HCT116 (cell line): ENCODE measurements at regions not wholly inside any gene's neighbourhood (a gene's known extent, or its start where the extent isn't known, plus 50 kb on each side); places are given as distances from the start of the nearest gene placed in this dataset.
"Not testable (repeated sequence)": the region's sequence is repeated elsewhere in the genome, so short reads cannot be mapped to it uniquely, and the experiment has no call there.

Source experiments
- ATAC-seq: fragments of 200-7000 bp; cut with Tn5 transposase; 2 replicates; pipeline ENCODE4 v1.9.1; 2020; ENCODE audit warnings: mild to moderate bottlenecking, moderate library complexity
- BruUV-seq: library from RNA; stranded (reverse); fragments of 400-500 nt; replicated peaks from 2 replicates; lab custom pipeline; 2021; lab: Mats Ljungman, UMichigan
- CTCF ChIA-PET: fragments of 300-600 bp; sonication (Branson Sonifier 250); formaldehyde crosslinking; loops from one replicate; lab custom pipeline; 2021; ENCODE audit warnings: antibody characterized with exemption; lab: Charles Lee
- POLR2A ChIA-PET: fragments of 300-600, 350-600 bp; sonication (Branson Sonifier 250); formaldehyde crosslinking; loops from one replicate; lab custom pipeline; 2021; ENCODE audit warnings: antibody characterized with exemption; lab: Charles Lee
- RAD21 ChIA-PET, 2 experiments: fragments of 300-600 bp; sonication (Branson Sonifier 250); formaldehyde crosslinking; loops; one replicate each; lab custom pipeline; 2023; ENCODE audit warnings: low total read pairs in 2 of 2; ENCODE audit not compliant: uncharacterized antibody in 2 of 2, unreplicated experiment in 2 of 2, low non-redundant PET in 1 of 2; lab: Charles Lee
- DNase-seq: peaks from one replicate; pipeline ENCODE4 v3.0.0-alpha.2; 2010; ENCODE audit warnings: low read depth, low spot score
- H2AFZ ChIP-seq: fragments of 200-600 bp; shearing (Covaris generic), sonication (generic); 2 replicates; pipeline ENCODE4 v1.6.1; 2017; ENCODE audit warnings: low read depth, mixed run types, mixed read lengths, antibody characterized with exemption, low read length; ENCODE audit not compliant: poor library complexity, severe bottlenecking
- H3K27ac ChIP-seq: 2 replicates; pipeline ENCODE4 v1.5.1; 2012; ENCODE audit warnings: low read depth, low read length
- H3K27me3 ChIP-seq: fragments of 200-600 bp; sonication (generic); 2 replicates; pipeline ENCODE4 v1.6.1; 2016; ENCODE audit warnings: mixed run types, low read length, mixed read lengths; ENCODE audit not compliant: insufficient read depth
- H3K36me3 ChIP-seq, 2 experiments: fragments of 200-500 bp in 1 of 2; fragments of 200-600 bp in 1 of 2; sonication (Bioruptor generic) in 1 of 2; sonication (generic) in 1 of 2; 2 replicates each; pipeline versions ENCODE4 v1.5.1 to v1.6.1; 2014 to 2016; ENCODE audit warnings: low read length in 2 of 2, inconsistent platforms in 1 of 2, mixed read lengths in 1 of 2, mixed run types in 1 of 2; ENCODE audit not compliant: insufficient read depth in 2 of 2, control insufficient read depth in 1 of 2
- H3K4me1 ChIP-seq, 2 experiments: fragments of 200-600 bp in 1 of 2; sonication (generic) in 1 of 2; 2 replicates each; pipeline versions ENCODE4 v1.5.1 to v1.6.1; 2012 to 2017; ENCODE audit warnings: low read length in 2 of 2, inconsistent platforms in 1 of 2, mild to moderate bottlenecking in 1 of 2, mixed read lengths in 1 of 2, mixed run types in 1 of 2, moderate library complexity in 1 of 2; ENCODE audit not compliant: insufficient read depth in 2 of 2, control insufficient read depth in 1 of 2
- H3K4me2 ChIP-seq: fragments of 200-600 bp; sonication (generic); 2 replicates; pipeline ENCODE4 v1.6.1; 2017; ENCODE audit warnings: mixed run types, low read length, mixed read lengths
- H3K4me3 ChIP-seq, 2 experiments: fragments of 200-600 bp in 1 of 2; sonication (generic) in 1 of 2; replicated peaks in 1 of 2; 2 replicates each; pipeline ENCODE4 v1.5.1; 2011 to 2016; ENCODE audit warnings: low read length in 2 of 2, control low read depth in 1 of 2, low read depth in 1 of 2, mild to moderate bottlenecking in 1 of 2, mixed read lengths in 1 of 2, mixed run types in 1 of 2
- H3K79me2 ChIP-seq: fragments of 200-600 bp; sonication (generic); 2 replicates; pipeline ENCODE4 v1.6.1; 2017; ENCODE audit warnings: mild to moderate bottlenecking, mixed run types, low read length, moderate library complexity, mixed read lengths; ENCODE audit not compliant: insufficient read depth
- H3K9ac ChIP-seq: fragments of 200-600 bp; sonication (generic); 2 replicates; pipeline ENCODE4 v1.6.1; 2016; ENCODE audit warnings: low read length, mixed read lengths
- H3K9me2 ChIP-seq: fragments of 200-600 bp; sonication (generic), shearing (Covaris generic); 2 replicates; pipeline ENCODE4 v1.6.1; 2017; ENCODE audit warnings: mixed run types, mild to moderate bottlenecking, moderate library complexity; ENCODE audit not compliant: insufficient read depth
- H3K9me3 ChIP-seq, 2 experiments: fragments of 200-500 bp in 1 of 2; fragments of 200-600 bp in 1 of 2; sonication (Bioruptor generic) in 1 of 2; sonication (generic) in 1 of 2; 2 replicates each; pipeline ENCODE4 v1.6.1; 2014 to 2017; ENCODE audit warnings: low read length in 2 of 2, mixed read lengths in 2 of 2, inconsistent platforms in 1 of 2, low read depth in 1 of 2, mild to moderate bottlenecking in 1 of 2, mixed run types in 1 of 2, moderate library complexity in 1 of 2; ENCODE audit not compliant: control insufficient read depth in 1 of 2, insufficient read depth in 1 of 2
- H4K20me1 ChIP-seq: fragments of 200-600 bp; sonication (generic), shearing (Covaris generic); 2 replicates; pipeline ENCODE4 v1.6.1; 2017; ENCODE audit warnings: mixed run types, mild to moderate bottlenecking, moderate library complexity; ENCODE audit not compliant: insufficient read depth
- CEBPB ChIP-seq: IDR thresholded peaks from 2 replicates; pipeline ENCODE4 v1.6.1; 2012; ENCODE audit warnings: low read depth
- EGR1 ChIP-seq: IDR thresholded peaks from 2 replicates; pipeline ENCODE4 v1.6.1; 2012; ENCODE audit warnings: low read depth
- EZH2 ChIP-seq: fragments of 200-600 bp; sonication (generic); IDR thresholded peaks from 2 replicates; pipeline ENCODE4 v1.6.1; 2017; ENCODE audit warnings: antibody characterized with exemption, mixed run types
- EZH2phosphoT487 ChIP-seq: fragments of 200-600 bp; IDR thresholded peaks from 2 replicates; pipeline ENCODE4 v1.6.1; 2018; ENCODE audit warnings: antibody characterized with exemption, borderline replicate concordance
- FOSL1 ChIP-seq: IDR thresholded peaks from 2 replicates; pipeline ENCODE4 v1.6.1; 2012; ENCODE audit warnings: low read depth
- JUND ChIP-seq: IDR thresholded peaks from 2 replicates; pipeline ENCODE4 v1.6.1; 2012
- POLR2AphosphoS5 ChIP-seq: IDR thresholded peaks from 2 replicates; pipeline ENCODE4 v1.6.1; 2011; ENCODE audit warnings: mild to moderate bottlenecking, low read depth, low read length, moderate library complexity
- RAD21 ChIP-seq: IDR thresholded peaks from 2 replicates; pipeline ENCODE4 v1.6.1; 2012; ENCODE audit warnings: low read depth, mild to moderate bottlenecking
- SIN3A ChIP-seq: IDR thresholded peaks from 2 replicates; pipeline ENCODE4 v1.6.1; 2012; ENCODE audit warnings: low read depth
- SP1 ChIP-seq: IDR thresholded peaks from 2 replicates; pipeline ENCODE4 v1.6.1; 2012; ENCODE audit warnings: low read depth
- TCF7L2 ChIP-seq: IDR thresholded peaks from 2 replicates; pipeline ENCODE4 v1.7.0; 2011; ENCODE audit warnings: borderline replicate concordance, inconsistent platforms; ENCODE audit not compliant: insufficient read depth, insufficient read length; ENCODE audit errors: extremely low read depth
- YY1 ChIP-seq: IDR thresholded peaks from 2 replicates; pipeline ENCODE4 v1.6.1; 2011; ENCODE audit warnings: low read length, low read depth, moderate library complexity, mild to moderate bottlenecking; ENCODE audit not compliant: insufficient replicate concordance; ENCODE audit errors: extremely low read depth
- ZBTB33 ChIP-seq: IDR thresholded peaks from 2 replicates; pipeline ENCODE4 v1.6.1; 2011; ENCODE audit warnings: mild to moderate bottlenecking, low read length, moderate library complexity; ENCODE audit not compliant: insufficient replicate concordance; ENCODE audit errors: extremely low read depth
- ZFX ChIP-seq: fragments of 450-650 bp; IDR thresholded peaks from 2 replicates; pipeline ENCODE4 v1.6.1; 2017
- ZNF274 ChIP-seq: fragments of 200-500 bp; sonication (Bioruptor generic); IDR thresholded peaks from 2 replicates; pipeline ENCODE4 v1.6.1; 2014; ENCODE audit warnings: mild to moderate bottlenecking, low read depth, low read length, inconsistent platforms
- intact Hi-C: fragments of 100-400 bp; cut with micrococcal nuclease; formaldehyde crosslinking; loops from 2 replicates; pipeline ENCODE4 v1.10.0; 2022

GRCh38 chr3:181936774-181937173, 225.0 kb downstream of the SOX2 start:
- Histone ChIP-seq H3K36me3 (no peaks in the 10 kb centered on the region), H3K79me2 (no peaks in the 10 kb centered on the region), H3K9me3 (no peaks in the 10 kb centered on the region), H3K9ac (no peak overlapping the region), H3K4me3 (no peak overlapping the region), H4K20me1 (no peaks in the 10 kb centered on the region), H3K27ac (no peak overlapping the region), H2AFZ (no peak overlapping the region), H3K27me3 (no peaks in the 10 kb centered on the region), H3K9me2 (no peaks in the 10 kb centered on the region), H3K4me2 (no peak overlapping the region), H3K4me1 (no peaks in the 10 kb centered on the region)
- TF ChIP-seq EZH2 = no peak
- TF ChIP-seq SP1 = no peak
- no peak for TF ChIP-seq EGR1
- no peak for TF ChIP-seq ZFX
- TF ChIP-seq FOSL1 = no peak
- TF ChIP-seq EZH2phosphoT487 = no peak
- TF ChIP-seq ZNF274 = no peak
- TF ChIP-seq CEBPB = no peak
- no peak for TF ChIP-seq SIN3A
- no peak for TF ChIP-seq YY1
- TF ChIP-seq JUND = no peak
- TF ChIP-seq POLR2AphosphoS5 = no peak
- TF ChIP-seq TCF7L2 = no peak
- TF ChIP-seq ZBTB33 = no peak
- no peak for TF ChIP-seq RAD21
- intact Hi-C loops = loop anchor here (5.0 kb wide), 1 partner anchor 229 kb away; no protein-coding TSS in a partner anchor
- ChIA-PET RAD21 (no interaction called here), CTCF (no interaction called here), POLR2A (no interaction called here)
- DNase-seq (no peak), ATAC-seq (no peak)
- no TSS peak for BruUV-seq

GRCh38 chr3:181938580-181938979, 226.9 kb downstream of the SOX2 start:
- RAD21 ChIA-PET = interaction anchor here in 1 of 2 experiments (0.6 kb wide), 1 partner anchor 131 kb away, joined by 3 read pairs; no protein-coding TSS in a partner anchor
- DNase-seq, H3K9me2 ChIP-seq, H3K4me2 ChIP-seq, H3K4me3 ChIP-seq, H3K9me3 ChIP-seq, H3K36me3 ChIP-seq, H2AFZ ChIP-seq, H4K20me1 ChIP-seq, H3K27me3 ChIP-seq, H3K4me1 ChIP-seq, H3K27ac ChIP-seq, H3K79me2 ChIP-seq, ATAC-seq, H3K9ac ChIP-seq, CTCF ChIA-PET, BruUV-seq, POLR2A ChIA-PET: not testable (repeated sequence)
- intact Hi-C loops = loop anchor here (5.0 kb wide), 1 partner anchor 231 kb away; no protein-coding TSS in a partner anchor
